Sigmoid colon (tissue), 6 donors: ENCODE measurements at regions not wholly inside any gene's neighbourhood (a gene's known extent, or its start where the extent isn't known, plus 50 kb on each side); places are given as distances from the start of the nearest gene placed in this dataset.

Experiments used
- DNase-seq: peaks from one replicate; pipeline ENCODE4 v3.0.0-alpha.2; 2019
- H3K27ac ChIP-seq, 4 donors: fragments of 200-600 bp; sonication (generic); one replicate each; pipeline ENCODE4 v1.5.1; 2016 to 2019; ENCODE audit warnings: mild to moderate bottlenecking in 1 of 4
- H3K27me3 ChIP-seq, 3 donors: fragments of 200-600 bp; sonication (generic); one replicate each; pipeline ENCODE4 v1.5.1; 2019; ENCODE audit warnings: mild to moderate bottlenecking in 1 of 3
- H3K36me3 ChIP-seq, 4 donors: fragments of 200-600 bp; sonication (generic); one replicate each; pipeline ENCODE4 v1.5.1; 2016 to 2019
- H3K4me1 ChIP-seq, 4 donors: fragments of 200-600 bp; sonication (generic); one replicate each; pipeline ENCODE4 v1.5.1; 2017 to 2019
- H3K4me3 ChIP-seq, 4 donors: fragments of 200-600 bp; sonication (generic); one replicate each; pipeline ENCODE4 v1.5.1; 2017 to 2019; ENCODE audit warnings: mild to moderate bottlenecking in 2 of 4, moderate library complexity in 1 of 4
- H3K9me3 ChIP-seq, 4 donors: fragments of 200-600 bp in 3 of 4; sonication (generic) in 3 of 4; one replicate each; pipeline versions ENCODE4 v1.5.1 to v1.6.1; 2013 to 2019
- EP300 ChIP-seq, 4 donors: sonication (generic); formaldehyde crosslinking; IDR thresholded peaks; one replicate each; pipeline ENCODE4 v1.6.1; 2017; ENCODE audit warnings: antibody characterized with exemption in 4 of 4
- POLR2A ChIP-seq, 2 donors: fragments of 450-650 bp; IDR thresholded peaks; one replicate each; pipeline ENCODE4 v1.6.1; 2016; ENCODE audit warnings: antibody characterized with exemption in 2 of 2, mild to moderate bottlenecking in 2 of 2, moderate library complexity in 2 of 2
- POLR2AphosphoS5 ChIP-seq, 4 donors: sonication (generic); formaldehyde crosslinking; IDR thresholded peaks; one replicate each; pipeline ENCODE4 v1.6.1; 2017; ENCODE audit warnings: antibody characterized with exemption in 4 of 4
- WGBS, 2 donors: extraction: QIAGEN DNeasy Blood & Tissue Kit; methylation state at CpG; one replicate each; pipeline ENCODE4 v1.1.7; 2013; 5-methylcytosine and 5-hydroxymethylcytosine counted together
- intact Hi-C: fragments of 100-400 bp; cut with DNase I; formaldehyde crosslinking; loops from one replicate; pipeline ENCODE4 v1.15.1; 2023
- TF ChIP-seq, protein P1 (sequence below), 4 experiments: fragments of 450-650 bp in 3 of 4; fragments of 200-600 bp in 1 of 4; IDR thresholded peaks; one replicate each; pipeline ENCODE4 v1.5.1; 2016 to 2019; ENCODE audit warnings: antibody characterized with exemption in 4 of 4, mild to moderate bottlenecking in 3 of 4, moderate library complexity in 2 of 4
- donor health status: healthy with polysubstance abuse.
- donor health status: healthy.

DNA sequence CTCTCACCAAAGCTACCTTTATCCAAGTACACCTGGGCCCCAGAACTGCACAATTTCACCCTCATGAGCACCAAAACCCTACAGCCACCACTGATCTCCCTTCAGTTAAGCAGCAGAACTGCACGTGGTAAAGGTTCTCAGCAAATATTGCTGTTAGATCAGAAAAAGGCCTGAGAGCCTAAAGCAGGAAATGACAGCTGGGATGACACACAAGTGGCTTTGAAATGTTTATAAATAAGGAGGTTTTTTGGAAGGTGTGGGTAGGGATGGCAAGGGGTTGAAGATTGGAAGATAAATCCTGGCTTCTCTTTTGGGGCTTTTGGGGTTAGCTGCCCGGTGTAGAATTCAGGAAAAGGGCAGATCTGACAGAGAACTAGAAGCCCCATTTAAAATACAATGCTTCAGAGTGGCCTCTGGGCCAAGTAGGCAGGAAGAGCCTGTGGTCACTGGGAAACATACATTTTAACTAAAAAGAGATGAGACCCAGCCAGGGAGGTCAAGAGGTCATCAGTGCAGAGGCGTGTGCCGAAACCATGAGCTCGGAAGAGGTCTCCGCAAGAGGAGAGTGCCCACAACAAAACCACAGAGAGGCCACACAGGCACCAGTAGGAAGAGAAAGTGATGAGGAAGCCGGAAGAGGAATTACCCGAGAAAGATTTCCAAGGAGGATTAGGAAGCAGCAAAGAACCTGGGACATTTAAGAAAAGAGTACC, 916.5 kb downstream of the NLGN4Y start:
- Histone ChIP-seq H3K4me1 (no peaks in the 10 kb centered on the region), H3K9me3 (no peaks in the 10 kb centered on the region), H3K36me3 (no peaks in the 10 kb centered on the region), H3K27ac (no peak overlapping the region), H3K4me3 (no peak overlapping the region), H3K27me3 (no peaks in the 10 kb centered on the region)
- TF ChIP-seq, protein P1, sequence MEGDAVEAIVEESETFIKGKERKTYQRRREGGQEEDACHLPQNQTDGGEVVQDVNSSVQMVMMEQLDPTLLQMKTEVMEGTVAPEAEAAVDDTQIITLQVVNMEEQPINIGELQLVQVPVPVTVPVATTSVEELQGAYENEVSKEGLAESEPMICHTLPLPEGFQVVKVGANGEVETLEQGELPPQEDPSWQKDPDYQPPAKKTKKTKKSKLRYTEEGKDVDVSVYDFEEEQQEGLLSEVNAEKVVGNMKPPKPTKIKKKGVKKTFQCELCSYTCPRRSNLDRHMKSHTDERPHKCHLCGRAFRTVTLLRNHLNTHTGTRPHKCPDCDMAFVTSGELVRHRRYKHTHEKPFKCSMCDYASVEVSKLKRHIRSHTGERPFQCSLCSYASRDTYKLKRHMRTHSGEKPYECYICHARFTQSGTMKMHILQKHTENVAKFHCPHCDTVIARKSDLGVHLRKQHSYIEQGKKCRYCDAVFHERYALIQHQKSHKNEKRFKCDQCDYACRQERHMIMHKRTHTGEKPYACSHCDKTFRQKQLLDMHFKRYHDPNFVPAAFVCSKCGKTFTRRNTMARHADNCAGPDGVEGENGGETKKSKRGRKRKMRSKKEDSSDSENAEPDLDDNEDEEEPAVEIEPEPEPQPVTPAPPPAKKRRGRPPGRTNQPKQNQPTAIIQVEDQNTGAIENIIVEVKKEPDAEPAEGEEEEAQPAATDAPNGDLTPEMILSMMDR (IDR thresholded peaks at IDR 0.05), result no peak
- TF ChIP-seq POLR2AphosphoS5 (IDR thresholded peaks at IDR 0.05) (no peak), EP300 (IDR thresholded peaks at IDR 0.05) (no peak), POLR2A (IDR thresholded peaks at IDR 0.05) (no peak)
- intact Hi-C loops, result no loop called here
- 63 to 74% methylated on average over 8 of the region's 8 CpGs for WGBS, 2 donors
- DNase-seq, result no peak

GRCh38 chrY:15441878-15442277, 917.5 kb downstream of the NLGN4Y start:
- Histone ChIP-seq H3K36me3 (no peaks in the 10 kb centered on the region), H3K4me1 (no peaks in the 10 kb centered on the region), H3K27me3 (no peaks in the 10 kb centered on the region), H3K27ac (no peak overlapping the region), H3K9me3 (no peaks in the 10 kb centered on the region), H3K4me3 (no peak overlapping the region)
- DNase-seq, result no peak
- 62 to 77% methylated on average over 1 of the region's 1 CpG for WGBS, 2 donors
- no peak for TF ChIP-seq EP300 (IDR thresholded peaks at IDR 0.05)
- TF ChIP-seq, protein P1 (IDR thresholded peaks at IDR 0.05), result no peak
- TF ChIP-seq POLR2A (IDR thresholded peaks at IDR 0.05), result no peak
- no peak for TF ChIP-seq POLR2AphosphoS5 (IDR thresholded peaks at IDR 0.05)
- intact Hi-C loops, result no loop called here

DNA sequence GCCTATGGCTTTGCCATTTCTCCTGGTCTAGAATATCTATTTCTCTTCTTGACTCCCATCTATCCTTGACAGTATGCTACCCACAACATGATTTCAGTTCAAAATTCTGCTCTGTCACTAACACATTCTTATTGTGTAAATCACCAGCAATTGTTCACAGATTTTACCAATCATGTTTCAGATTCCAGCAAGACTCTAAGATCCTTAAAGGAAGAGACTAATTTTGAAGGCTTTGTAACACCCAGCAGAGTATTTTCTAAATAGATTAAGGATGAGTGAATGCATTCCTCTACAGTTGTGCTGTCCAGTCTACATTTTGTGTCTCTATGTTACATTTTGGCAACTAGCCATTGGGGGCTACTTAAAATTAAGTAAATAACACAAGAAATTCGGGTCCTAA, 921.5 kb downstream of the NLGN4Y start:
- no peaks in the 10 kb centered on the region for H3K4me1 ChIP-seq
- intact Hi-C loops, result no loop called here
- H3K27ac ChIP-seq, result no peak overlapping the region
- H3K4me3 ChIP-seq, result no peak overlapping the region
- no peaks in the 10 kb centered on the region for H3K9me3 ChIP-seq
- TF ChIP-seq EP300 (IDR thresholded peaks at IDR 0.05), result no peak
- TF ChIP-seq POLR2AphosphoS5 (IDR thresholded peaks at IDR 0.05), result no peak
- no peak for TF ChIP-seq POLR2A (IDR thresholded peaks at IDR 0.05)
- TF ChIP-seq, protein P1 (IDR thresholded peaks at IDR 0.05), result no peak
- no peaks in the 10 kb centered on the region for H3K36me3 ChIP-seq
- no peaks in the 10 kb centered on the region for H3K27me3 ChIP-seq
- no peak for DNase-seq
- 45 to 50% methylated on average over 1 of the region's 1 CpG for whole genome bisulfite sequencing, 2 donors

- Histone ChIP-seq H3K36me3 (no peaks in the 10 kb centered on the region), H3K9me3 (no peaks in the 10 kb centered on the region), H3K27me3 (no peaks in the 10 kb centered on the region), H3K27ac (no peak overlapping the region), H3K4me3 (no peak overlapping the region), H3K4me1 (no peaks in the 10 kb centered on the region)
- intact Hi-C loops, result no loop called here
- TF ChIP-seq POLR2A (IDR thresholded peaks at IDR 0.05), result no peak
- no peak for DNase-seq
Observed at GRCh38 chrY:15446861-15447260, 922.5 kb downstream of the NLGN4Y start.

DNA sequence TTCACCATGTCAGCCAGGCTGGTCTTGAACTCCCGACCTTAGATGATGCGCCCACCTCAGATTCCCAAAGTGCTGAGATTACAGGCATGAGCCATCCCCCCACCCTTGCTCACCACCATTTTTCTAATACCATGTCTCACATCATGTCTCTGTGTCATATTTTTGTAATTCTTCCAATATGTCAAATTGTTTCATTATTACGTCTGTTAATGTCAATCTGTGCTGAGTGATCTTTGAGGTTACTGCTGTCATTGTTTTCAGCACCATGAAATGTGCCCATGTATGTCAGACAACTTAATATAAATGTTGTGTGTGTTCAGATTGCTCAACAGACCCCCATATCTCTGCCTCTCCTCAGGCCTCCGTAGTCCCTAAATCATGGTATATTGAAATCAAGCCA, 923.6 kb downstream of the NLGN4Y start:
- intact Hi-C loops, result no loop called here
- H3K36me3 ChIP-seq, result no peaks in the 10 kb centered on the region
- H3K4me1 ChIP-seq, result no peaks in the 10 kb centered on the region
- 89 to 97% methylated on average over 4 of the region's 4 CpGs for WGBS, 2 donors
- DNase-seq, result no peak
- TF ChIP-seq POLR2A (IDR thresholded peaks at IDR 0.05) (no peak), POLR2AphosphoS5 (IDR thresholded peaks at IDR 0.05) (no peak), EP300 (IDR thresholded peaks at IDR 0.05) (no peak)
- TF ChIP-seq, protein P1 (IDR thresholded peaks at IDR 0.05), result no peak
- H3K4me3 ChIP-seq, result no peak overlapping the region
- H3K9me3 ChIP-seq, result no peaks in the 10 kb centered on the region
- no peak overlapping the region for H3K27ac ChIP-seq
- H3K27me3 ChIP-seq, result no peaks in the 10 kb centered on the region
